ENCODE measurements at regions not wholly inside any gene's neighbourhood (a gene's known extent, or its start where the extent isn't known, plus 50 kb on each side); places are given as distances from the start of the nearest gene placed in this dataset.

DNA sequence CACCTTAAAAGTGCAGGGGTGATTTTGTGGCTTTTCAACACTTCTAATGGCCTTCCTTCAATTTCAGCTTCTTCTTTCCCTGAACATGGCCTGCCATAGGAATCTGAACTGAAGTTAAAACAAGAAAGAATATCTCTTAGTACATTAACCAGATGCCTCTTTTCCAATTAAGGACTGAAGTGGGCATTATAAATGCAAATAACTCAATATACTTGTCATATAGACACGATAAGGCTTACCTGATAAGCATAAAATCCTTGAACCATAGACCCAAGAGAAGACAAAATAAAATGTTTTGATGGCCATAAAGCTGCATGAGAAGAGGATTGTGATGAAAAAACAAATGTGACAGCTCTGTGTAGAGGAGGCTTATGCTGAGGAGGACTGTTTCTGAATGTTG lies 173.1 kb downstream of the MC4R start:
- H3K4me1 ChIP-seq (ENCODE audit: insufficient read depth, low read length, poor library complexity, severe bottlenecking), result no peaks in the 10 kb centered on the region
- H3K36me3 ChIP-seq (ENCODE audit: insufficient read depth, low read length, poor library complexity, severe bottlenecking), result no peaks in the 10 kb centered on the region
- no TSS peak for BruUV-seq (replicated peaks)
- H3K27me3 ChIP-seq (replicated peaks; ENCODE audit: insufficient read depth, low read depth, low read length, poor library complexity), result peaks cover 41% of the 10 kb centered on the region
- no peak for DNase-seq (ENCODE audit: low spot score)
- H3K27ac ChIP-seq (ENCODE audit: low read depth, low read length, poor library complexity, severe bottlenecking), result no peak overlapping the region
- ChIA-PET POLR2A (ENCODE audit: low non-redundant PET) (no interaction called here), CTCF (no interaction called here)
- no peak overlapping the region for H3K4me3 ChIP-seq (ENCODE audit: low read depth, low read length, poor library complexity, severe bottlenecking)
- no peak for TF ChIP-seq EZH2 (IDR thresholded peaks at IDR 0.05; ENCODE audit: borderline replicate concordance, low read depth, low read length, poor library complexity, severe bottlenecking)
- TF ChIP-seq, protein P1, sequence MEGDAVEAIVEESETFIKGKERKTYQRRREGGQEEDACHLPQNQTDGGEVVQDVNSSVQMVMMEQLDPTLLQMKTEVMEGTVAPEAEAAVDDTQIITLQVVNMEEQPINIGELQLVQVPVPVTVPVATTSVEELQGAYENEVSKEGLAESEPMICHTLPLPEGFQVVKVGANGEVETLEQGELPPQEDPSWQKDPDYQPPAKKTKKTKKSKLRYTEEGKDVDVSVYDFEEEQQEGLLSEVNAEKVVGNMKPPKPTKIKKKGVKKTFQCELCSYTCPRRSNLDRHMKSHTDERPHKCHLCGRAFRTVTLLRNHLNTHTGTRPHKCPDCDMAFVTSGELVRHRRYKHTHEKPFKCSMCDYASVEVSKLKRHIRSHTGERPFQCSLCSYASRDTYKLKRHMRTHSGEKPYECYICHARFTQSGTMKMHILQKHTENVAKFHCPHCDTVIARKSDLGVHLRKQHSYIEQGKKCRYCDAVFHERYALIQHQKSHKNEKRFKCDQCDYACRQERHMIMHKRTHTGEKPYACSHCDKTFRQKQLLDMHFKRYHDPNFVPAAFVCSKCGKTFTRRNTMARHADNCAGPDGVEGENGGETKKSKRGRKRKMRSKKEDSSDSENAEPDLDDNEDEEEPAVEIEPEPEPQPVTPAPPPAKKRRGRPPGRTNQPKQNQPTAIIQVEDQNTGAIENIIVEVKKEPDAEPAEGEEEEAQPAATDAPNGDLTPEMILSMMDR (conservative IDR thresholded peaks at IDR 0.05; ENCODE audit: low read depth, low read length), result no peak
- H3K9me3 ChIP-seq (ENCODE audit: low read depth, low read length, poor library complexity, severe bottlenecking), result no peaks in the 10 kb centered on the region
- intact Hi-C loops (cut with micrococcal nuclease; ENCODE audit: unreplicated experiment), result no loop called here

DNA sequence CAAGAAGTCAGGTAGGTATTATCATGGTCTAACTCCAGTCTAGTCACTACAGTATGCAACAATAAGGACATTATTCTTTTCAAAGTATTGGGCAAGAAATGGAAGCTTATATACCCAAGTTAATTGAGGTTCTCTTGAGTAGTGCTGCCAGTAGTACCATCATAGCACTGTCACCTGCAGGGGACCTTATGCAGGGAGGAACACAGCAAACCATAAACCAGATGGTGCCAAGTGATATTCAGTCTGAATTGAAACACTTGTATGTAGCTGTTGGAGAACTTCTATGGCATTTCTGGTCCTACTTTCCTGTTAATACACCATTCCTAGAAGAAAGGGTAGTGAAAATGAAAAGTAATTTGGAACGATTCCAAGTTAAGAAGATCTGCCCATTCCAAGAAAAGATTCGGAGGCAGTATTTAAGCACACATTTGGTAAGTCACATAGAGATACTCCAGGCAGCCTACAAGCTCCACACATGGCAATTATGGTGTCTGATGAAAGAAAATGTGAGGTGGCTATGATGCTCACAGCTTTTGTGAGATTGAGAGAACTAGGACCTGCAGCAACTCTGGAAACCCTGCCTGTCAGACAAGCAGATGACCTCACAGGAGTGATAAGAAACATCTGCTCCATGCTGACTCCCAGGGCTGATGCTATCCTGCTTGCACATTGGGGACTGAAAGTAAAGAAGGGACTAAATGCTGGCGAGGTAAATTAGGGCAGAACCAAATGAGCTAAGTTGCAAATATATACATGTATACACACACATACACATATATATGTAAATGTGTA lies 174.7 kb downstream of the MC4R start:
- peak; percentile 7 for DNase-seq (ENCODE audit: low spot score)
- H3K36me3 ChIP-seq (ENCODE audit: insufficient read depth, low read length, poor library complexity, severe bottlenecking), result no peaks in the 10 kb centered on the region
- CTCF ChIA-PET, result no interaction called here
- no peak overlapping the region for H3K27ac ChIP-seq (ENCODE audit: low read depth, low read length, poor library complexity, severe bottlenecking)
- POLR2A ChIA-PET (ENCODE audit: low non-redundant PET), result no interaction called here
- no TSS peak for BruUV-seq (replicated peaks)
- TF ChIP-seq, protein P1 (conservative IDR thresholded peaks at IDR 0.05; ENCODE audit: low read depth, low read length), result no peak
- TF ChIP-seq EZH2 (IDR thresholded peaks at IDR 0.05; ENCODE audit: borderline replicate concordance, low read depth, low read length, poor library complexity, severe bottlenecking), result no peak
- intact Hi-C loops (cut with micrococcal nuclease; ENCODE audit: unreplicated experiment), result no loop called here
- peaks cover 24% of the 10 kb centered on the region for H3K27me3 ChIP-seq (replicated peaks; ENCODE audit: insufficient read depth, low read depth, low read length, poor library complexity)
- H3K9me3 ChIP-seq (ENCODE audit: low read depth, low read length, poor library complexity, severe bottlenecking), result no peaks in the 10 kb centered on the region
- no peak overlapping the region for H3K4me3 ChIP-seq (ENCODE audit: low read depth, low read length, poor library complexity, severe bottlenecking)
- no peaks in the 10 kb centered on the region for H3K4me1 ChIP-seq (ENCODE audit: insufficient read depth, low read length, poor library complexity, severe bottlenecking)

DNA sequence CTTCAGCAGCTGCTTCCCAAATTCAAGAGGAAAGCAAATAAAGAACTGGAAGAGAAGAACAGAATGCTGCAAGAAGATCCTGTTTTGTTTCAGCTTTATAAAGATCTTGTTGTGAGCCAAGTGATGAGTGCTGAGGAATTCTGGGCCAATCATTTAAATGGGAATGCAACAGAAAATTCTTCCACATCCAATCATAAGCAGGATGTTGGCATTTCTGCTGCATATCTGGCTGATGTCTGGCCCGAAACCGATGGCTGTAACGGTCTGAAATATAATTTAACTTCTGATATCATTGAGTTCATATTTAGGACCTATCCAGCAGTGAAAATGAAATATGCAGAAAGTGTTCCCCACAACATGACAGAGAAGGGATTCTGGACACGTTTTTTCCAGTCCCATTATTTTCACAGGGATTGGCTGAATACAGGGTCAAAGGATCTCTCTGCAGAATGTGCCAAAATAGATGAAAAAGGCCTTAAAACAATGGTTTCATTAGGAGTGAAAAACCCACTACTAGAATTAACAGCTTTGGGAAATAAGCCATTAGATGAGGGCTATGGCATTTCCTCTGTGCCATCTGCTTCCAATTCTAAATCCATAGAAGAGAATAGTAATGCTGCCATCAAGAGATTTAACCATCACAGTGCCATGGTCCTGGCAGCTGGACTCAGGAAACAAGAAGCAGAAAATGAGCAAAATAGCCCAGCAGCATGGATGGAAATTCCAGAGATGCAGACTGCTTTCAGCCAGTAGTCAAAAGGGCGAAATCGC lies 175.6 kb downstream of the MC4R start:
- no peaks in the 10 kb centered on the region for H3K4me1 ChIP-seq (ENCODE audit: insufficient read depth, low read length, poor library complexity, severe bottlenecking)
- DNase-seq (ENCODE audit: low spot score), result peak; percentile 32
- POLR2A ChIA-PET (ENCODE audit: low non-redundant PET), result no interaction called here
- peaks cover 19% of the 10 kb centered on the region for H3K27me3 ChIP-seq (replicated peaks; ENCODE audit: insufficient read depth, low read depth, low read length, poor library complexity)
- no peaks in the 10 kb centered on the region for H3K9me3 ChIP-seq (ENCODE audit: low read depth, low read length, poor library complexity, severe bottlenecking)
- no peak overlapping the region for H3K4me3 ChIP-seq (ENCODE audit: low read depth, low read length, poor library complexity, severe bottlenecking)
- no peaks in the 10 kb centered on the region for H3K36me3 ChIP-seq (ENCODE audit: insufficient read depth, low read length, poor library complexity, severe bottlenecking)
- TF ChIP-seq EZH2 (IDR thresholded peaks at IDR 0.05; ENCODE audit: borderline replicate concordance, low read depth, low read length, poor library complexity, severe bottlenecking), result no peak
- TF ChIP-seq, protein P1 (conservative IDR thresholded peaks at IDR 0.05; ENCODE audit: low read depth, low read length), result no peak
- intact Hi-C loops (cut with micrococcal nuclease; ENCODE audit: unreplicated experiment), result no loop called here
- CTCF ChIA-PET, result no interaction called here
- no TSS peak for BruUV-seq (replicated peaks)
- no peak overlapping the region for H3K27ac ChIP-seq (ENCODE audit: low read depth, low read length, poor library complexity, severe bottlenecking)

Measured in A673 (cell line).